ENCODE measurements at regions not wholly inside any gene's neighbourhood (a gene's known extent, or its start where the extent isn't known, plus 50 kb on each side); places are given as distances from the start of the nearest gene placed in this dataset.

DNA sequence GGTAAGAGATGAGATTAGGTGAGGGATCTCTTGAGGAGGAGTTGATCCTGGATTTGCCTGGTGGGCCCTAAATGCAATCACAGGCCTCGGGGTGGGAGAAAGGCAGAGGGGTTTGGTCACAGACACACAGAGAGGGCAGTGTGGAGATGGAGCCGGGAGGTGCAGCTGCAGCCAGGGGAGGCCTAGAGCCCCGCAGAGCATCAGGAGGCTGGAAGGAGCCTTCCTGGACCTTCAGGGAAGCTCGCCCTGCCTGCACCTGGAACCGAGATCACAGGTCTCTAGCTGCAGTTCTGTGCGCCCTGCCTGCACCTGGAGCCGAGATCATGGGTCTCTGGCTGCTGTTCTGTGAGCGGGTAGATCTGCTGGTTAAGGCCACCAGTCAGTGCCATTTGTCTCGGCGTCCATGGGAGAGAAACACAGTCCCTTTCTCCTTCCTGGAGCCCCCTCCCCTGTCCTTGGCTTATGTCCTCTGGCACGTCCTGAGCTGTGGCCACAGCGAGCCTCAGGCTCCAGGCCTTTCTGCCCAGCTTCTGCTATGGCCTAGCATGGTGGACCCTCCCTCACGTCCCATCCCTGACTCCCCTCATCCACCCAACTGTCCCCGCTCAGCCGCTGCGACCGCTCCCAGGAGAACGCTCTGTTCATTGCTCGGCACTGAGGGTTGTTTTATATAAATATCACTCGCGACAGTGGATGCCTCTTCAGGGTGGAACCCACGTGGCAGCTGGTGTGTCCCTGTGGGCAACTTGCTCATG lies 112.0 kb downstream of the DACT2 start:
- no peak overlapping the region for H3K9ac ChIP-seq
- H3K4me2 ChIP-seq, result no peak overlapping the region
- no peaks in the 10 kb centered on the region for H3K4me1 ChIP-seq (ENCODE audit: low read depth, poor library complexity, severe bottlenecking)
- H3K27me3 ChIP-seq (ENCODE audit: insufficient read depth, low read depth), result no peaks in the 10 kb centered on the region
- no peak overlapping the region for H3K27ac ChIP-seq
- H3K36me3 ChIP-seq (ENCODE audit: insufficient read depth), result no peaks in the 10 kb centered on the region
- no peak overlapping the region for H3K4me3 ChIP-seq (IDR thresholded peaks at IDR 0.05; ENCODE audit: insufficient read depth, low read depth, low read length)
- TF ChIP-seq, protein P1, sequence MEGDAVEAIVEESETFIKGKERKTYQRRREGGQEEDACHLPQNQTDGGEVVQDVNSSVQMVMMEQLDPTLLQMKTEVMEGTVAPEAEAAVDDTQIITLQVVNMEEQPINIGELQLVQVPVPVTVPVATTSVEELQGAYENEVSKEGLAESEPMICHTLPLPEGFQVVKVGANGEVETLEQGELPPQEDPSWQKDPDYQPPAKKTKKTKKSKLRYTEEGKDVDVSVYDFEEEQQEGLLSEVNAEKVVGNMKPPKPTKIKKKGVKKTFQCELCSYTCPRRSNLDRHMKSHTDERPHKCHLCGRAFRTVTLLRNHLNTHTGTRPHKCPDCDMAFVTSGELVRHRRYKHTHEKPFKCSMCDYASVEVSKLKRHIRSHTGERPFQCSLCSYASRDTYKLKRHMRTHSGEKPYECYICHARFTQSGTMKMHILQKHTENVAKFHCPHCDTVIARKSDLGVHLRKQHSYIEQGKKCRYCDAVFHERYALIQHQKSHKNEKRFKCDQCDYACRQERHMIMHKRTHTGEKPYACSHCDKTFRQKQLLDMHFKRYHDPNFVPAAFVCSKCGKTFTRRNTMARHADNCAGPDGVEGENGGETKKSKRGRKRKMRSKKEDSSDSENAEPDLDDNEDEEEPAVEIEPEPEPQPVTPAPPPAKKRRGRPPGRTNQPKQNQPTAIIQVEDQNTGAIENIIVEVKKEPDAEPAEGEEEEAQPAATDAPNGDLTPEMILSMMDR (conservative IDR thresholded peaks at IDR 0.05; ENCODE audit: low read depth, low read length), result no peak
- H3K79me2 ChIP-seq (ENCODE audit: insufficient read depth, low read depth), result no peaks in the 10 kb centered on the region
- no peaks in the 10 kb centered on the region for H4K20me1 ChIP-seq (ENCODE audit: insufficient read depth)
- no peak overlapping the region for H2AFZ ChIP-seq (ENCODE audit: low read depth)

DNA sequence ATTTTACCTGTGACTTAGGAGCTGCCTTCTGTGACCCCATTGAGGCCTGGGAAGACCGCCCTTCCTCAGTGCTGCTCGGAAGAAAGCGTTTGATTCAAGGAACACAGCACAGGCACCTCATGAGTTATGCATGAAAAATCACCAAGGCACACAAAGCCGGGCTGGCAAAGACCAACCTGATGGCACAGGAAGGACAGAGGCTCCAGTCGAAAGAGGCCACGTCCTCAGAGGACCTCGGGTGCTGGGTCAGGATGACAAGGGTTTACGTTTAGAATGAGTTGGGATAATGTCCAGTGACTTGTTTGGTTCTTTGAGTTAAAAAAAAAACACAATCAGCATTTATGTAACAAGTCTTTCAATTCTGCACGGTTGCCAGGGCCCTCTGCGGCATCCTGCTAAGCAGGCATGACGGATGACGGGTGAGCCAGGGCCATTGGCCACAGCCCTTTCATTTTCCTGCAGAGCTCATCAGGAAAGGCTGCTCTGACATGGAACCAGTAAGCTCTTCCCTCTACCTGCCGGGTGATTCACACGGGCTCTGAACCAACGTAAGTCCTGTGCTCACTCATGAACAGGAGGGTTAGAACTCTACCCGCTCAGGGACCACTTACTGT lies 112.8 kb downstream of the DACT2 start:
- Histone ChIP-seq H2AFZ (ENCODE audit: low read depth) (no peak overlapping the region), H3K9ac (no peak overlapping the region), H3K27ac (no peak overlapping the region), H3K36me3 (ENCODE audit: insufficient read depth) (no peaks in the 10 kb centered on the region), H3K4me3 (IDR thresholded peaks at IDR 0.05; ENCODE audit: insufficient read depth, low read depth, low read length) (no peak overlapping the region), H3K4me1 (ENCODE audit: low read depth, poor library complexity, severe bottlenecking) (peaks cover 4% of the 10 kb centered on the region), H3K4me2 (no peak overlapping the region), H3K79me2 (ENCODE audit: insufficient read depth, low read depth) (no peaks in the 10 kb centered on the region), H4K20me1 (ENCODE audit: insufficient read depth) (no peaks in the 10 kb centered on the region), H3K27me3 (ENCODE audit: insufficient read depth, low read depth) (no peaks in the 10 kb centered on the region)
- TF ChIP-seq, protein P1 (conservative IDR thresholded peaks at IDR 0.05; ENCODE audit: low read depth, low read length), result no peak

DNA sequence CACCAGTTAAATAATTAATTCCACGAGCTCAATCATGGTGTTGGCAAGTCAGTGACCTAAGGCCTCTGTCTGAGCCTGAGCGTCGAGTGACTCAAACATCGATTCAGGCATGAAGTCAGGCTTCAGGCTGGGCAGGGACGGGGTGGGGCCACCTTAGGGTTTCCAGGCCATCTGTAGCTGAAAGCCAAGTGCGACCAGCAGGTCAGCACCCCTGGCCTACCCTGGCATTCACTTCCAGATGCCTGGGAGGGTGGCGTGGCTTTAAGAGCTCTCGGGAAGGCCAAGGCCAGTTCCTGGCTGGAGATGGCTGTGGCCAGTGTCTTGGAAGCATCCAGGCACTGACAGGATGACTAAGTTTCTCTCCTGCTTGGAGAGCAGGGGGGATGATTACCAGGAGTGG lies 113.4 kb downstream of the DACT2 start:
- peaks cover 10% of the 10 kb centered on the region for H3K4me1 ChIP-seq (ENCODE audit: low read depth, poor library complexity, severe bottlenecking)
- H3K27ac ChIP-seq, result no peak overlapping the region
- no peaks in the 10 kb centered on the region for H3K27me3 ChIP-seq (ENCODE audit: insufficient read depth, low read depth)
- no peak overlapping the region for H3K9ac ChIP-seq
- H3K36me3 ChIP-seq (ENCODE audit: insufficient read depth), result no peaks in the 10 kb centered on the region
- H3K4me3 ChIP-seq (IDR thresholded peaks at IDR 0.05; ENCODE audit: insufficient read depth, low read depth, low read length), result no peak overlapping the region
- H4K20me1 ChIP-seq (ENCODE audit: insufficient read depth), result no peaks in the 10 kb centered on the region
- H2AFZ ChIP-seq (ENCODE audit: low read depth), result no peak overlapping the region
- TF ChIP-seq, protein P1 (conservative IDR thresholded peaks at IDR 0.05; ENCODE audit: low read depth, low read length), result no peak
- no peak overlapping the region for H3K4me2 ChIP-seq
- H3K79me2 ChIP-seq (ENCODE audit: insufficient read depth, low read depth), result no peaks in the 10 kb centered on the region

DNA sequence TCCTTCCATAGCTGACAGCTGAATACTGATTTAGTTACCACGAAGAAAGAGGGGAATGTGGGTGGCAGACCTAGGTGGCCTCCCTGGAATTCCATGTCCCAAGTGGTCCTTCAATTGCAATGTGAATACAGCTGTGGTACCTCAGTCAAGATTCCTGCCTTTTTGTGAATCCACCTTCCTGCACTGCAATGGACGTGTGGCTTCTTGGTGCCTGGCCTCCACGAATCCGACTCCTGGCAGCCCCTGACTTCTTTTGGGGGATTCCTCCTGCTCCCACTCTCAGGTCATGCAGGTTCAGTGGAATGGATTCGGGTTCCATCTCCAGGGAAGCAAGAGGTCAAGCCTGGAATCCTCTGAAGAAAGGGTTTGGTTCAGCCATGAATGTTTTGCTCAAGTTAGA lies 117.8 kb downstream of the DACT2 start:
- TF ChIP-seq, protein P1 (conservative IDR thresholded peaks at IDR 0.05; ENCODE audit: low read depth, low read length), result no peak
- Histone ChIP-seq H3K9ac (no peak overlapping the region), H3K4me2 (no peak overlapping the region), H2AFZ (ENCODE audit: low read depth) (no peak overlapping the region), H4K20me1 (ENCODE audit: insufficient read depth) (no peaks in the 10 kb centered on the region), H3K36me3 (ENCODE audit: insufficient read depth) (no peaks in the 10 kb centered on the region), H3K4me1 (ENCODE audit: low read depth, poor library complexity, severe bottlenecking) (peaks cover 53% of the 10 kb centered on the region), H3K27me3 (ENCODE audit: insufficient read depth, low read depth) (no peaks in the 10 kb centered on the region), H3K4me3 (IDR thresholded peaks at IDR 0.05; ENCODE audit: insufficient read depth, low read depth, low read length) (no peak overlapping the region), H3K79me2 (ENCODE audit: insufficient read depth, low read depth) (no peaks in the 10 kb centered on the region), H3K27ac (no peak overlapping the region)
